ENCODE measurements at regions not wholly inside any gene's neighbourhood (a gene's known extent, or its start where the extent isn't known, plus 50 kb on each side); places are given as distances from the start of the nearest gene placed in this dataset.

DNA sequence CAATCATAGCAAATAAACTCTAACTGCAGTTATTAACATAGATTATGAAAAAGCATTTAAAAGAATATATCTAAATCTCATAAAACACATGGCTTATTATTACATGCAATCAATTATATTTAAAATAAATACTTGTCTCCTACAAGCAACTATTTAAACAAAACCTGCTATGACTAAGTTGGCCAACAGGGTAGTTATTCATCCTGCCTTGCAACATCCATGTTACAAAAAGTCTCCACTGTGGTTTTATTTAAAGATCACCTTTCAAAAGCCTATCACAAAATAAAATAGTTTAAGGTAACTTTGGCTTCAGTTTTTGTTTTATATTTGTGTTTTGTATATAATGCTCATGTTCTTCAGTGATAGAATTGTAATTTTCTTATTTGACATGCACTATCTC, 1127.0 kb upstream of the MAP3K7 start:
- Histone ChIP-seq H3K27ac (no peak overlapping the region), H3K36me3 (no peaks in the 10 kb centered on the region), H3K4me1 (ENCODE audit: control insufficient read depth in 1 of 2, low read depth in 2 of 2) (no peaks in the 10 kb centered on the region), H3K9me3 (no peaks in the 10 kb centered on the region), H3K27me3 (replicated peaks; ENCODE audit: insufficient read depth) (no peaks in the 10 kb centered on the region), H3K4me3 (no peak overlapping the region)
- ATAC-seq (ENCODE audit: insufficient number of reproducible peaks, low FRiP score, low read depth), result no peak
- TF ChIP-seq CTCF (IDR thresholded peaks at IDR 0.05), result no peak
- DNase-seq (ENCODE audit: low spot score), result no peak

GRCh38 chr6:91711518-91711917, 1124.6 kb upstream of the MAP3K7 start:
- no peak for ATAC-seq (ENCODE audit: insufficient number of reproducible peaks, low FRiP score, low read depth)
- no peak for DNase-seq (ENCODE audit: low spot score)
- no peak for TF ChIP-seq CTCF (IDR thresholded peaks at IDR 0.05)

DNA sequence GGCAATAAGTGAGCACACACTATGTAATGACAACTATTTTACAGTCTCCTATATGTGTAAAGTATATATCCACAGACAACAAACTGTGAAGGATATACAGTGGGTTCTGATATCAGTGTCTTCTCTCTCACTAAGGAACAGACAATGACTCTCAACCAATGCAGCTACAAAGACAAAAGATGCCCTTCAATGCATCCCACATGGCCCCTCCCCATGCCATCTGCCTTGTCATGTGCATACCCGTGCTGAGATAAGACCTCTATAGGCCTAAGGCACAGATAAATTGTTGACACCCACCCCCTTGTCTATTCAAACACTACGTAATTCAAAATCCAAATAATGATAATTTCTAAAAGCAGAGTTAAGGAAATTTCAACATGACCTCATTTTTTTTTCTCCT, 1123.5 kb upstream of the MAP3K7 start:
- no peaks in the 10 kb centered on the region for H3K36me3 ChIP-seq
- no peak overlapping the region for H3K27ac ChIP-seq
- no peaks in the 10 kb centered on the region for H3K4me1 ChIP-seq (ENCODE audit: control insufficient read depth in 1 of 2, low read depth in 2 of 2)
- TF ChIP-seq CTCF (IDR thresholded peaks at IDR 0.05), result no peak
- H3K9me3 ChIP-seq, result no peaks in the 10 kb centered on the region
- ATAC-seq (ENCODE audit: insufficient number of reproducible peaks, low FRiP score, low read depth) (no peak), DNase-seq (ENCODE audit: low spot score) (no peak)
- H3K27me3 ChIP-seq (replicated peaks; ENCODE audit: insufficient read depth), result no peaks in the 10 kb centered on the region
- H3K4me3 ChIP-seq, result no peak overlapping the region

More at GRCh38 chr6:91711518-91711917, 1124.6 kb upstream of the MAP3K7 start:
- Histone ChIP-seq H3K36me3 (no peaks in the 10 kb centered on the region), H3K4me3 (no peak overlapping the region), H3K27me3 (replicated peaks; ENCODE audit: insufficient read depth) (no peaks in the 10 kb centered on the region), H3K4me1 (ENCODE audit: control insufficient read depth in 1 of 2, low read depth in 2 of 2) (no peaks in the 10 kb centered on the region), H3K27ac (no peak overlapping the region), H3K9me3 (no peaks in the 10 kb centered on the region)

DNA sequence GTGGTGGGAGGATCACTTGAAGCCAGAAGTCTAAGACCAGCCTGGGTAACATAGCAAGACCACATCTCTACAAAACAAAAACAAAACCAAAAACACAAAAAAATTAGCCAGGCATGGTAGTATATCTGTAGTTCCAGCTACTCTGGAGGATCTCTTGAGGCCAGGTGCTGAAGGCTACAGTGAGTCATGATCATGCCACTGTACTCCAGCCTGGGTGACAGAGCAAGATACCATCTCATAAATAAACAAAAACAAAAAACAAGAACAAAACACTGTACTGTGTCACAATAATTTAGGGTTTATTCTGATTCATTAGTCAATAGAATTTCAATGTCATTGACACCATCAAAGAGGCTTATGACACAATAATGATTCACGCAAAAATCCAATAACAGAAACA, 1121.7 kb upstream of the MAP3K7 start:
- no peak overlapping the region for H3K4me3 ChIP-seq
- no peak for TF ChIP-seq CTCF (IDR thresholded peaks at IDR 0.05)
- no peak overlapping the region for H3K27ac ChIP-seq
- ATAC-seq (ENCODE audit: insufficient number of reproducible peaks, low FRiP score, low read depth) (no peak), DNase-seq (ENCODE audit: low spot score) (no peak)
- H3K27me3 ChIP-seq (replicated peaks; ENCODE audit: insufficient read depth), result no peaks in the 10 kb centered on the region
- no peaks in the 10 kb centered on the region for H3K4me1 ChIP-seq (ENCODE audit: control insufficient read depth in 1 of 2, low read depth in 2 of 2)
- H3K36me3 ChIP-seq, result no peaks in the 10 kb centered on the region
- H3K9me3 ChIP-seq, result no peaks in the 10 kb centered on the region

DNA sequence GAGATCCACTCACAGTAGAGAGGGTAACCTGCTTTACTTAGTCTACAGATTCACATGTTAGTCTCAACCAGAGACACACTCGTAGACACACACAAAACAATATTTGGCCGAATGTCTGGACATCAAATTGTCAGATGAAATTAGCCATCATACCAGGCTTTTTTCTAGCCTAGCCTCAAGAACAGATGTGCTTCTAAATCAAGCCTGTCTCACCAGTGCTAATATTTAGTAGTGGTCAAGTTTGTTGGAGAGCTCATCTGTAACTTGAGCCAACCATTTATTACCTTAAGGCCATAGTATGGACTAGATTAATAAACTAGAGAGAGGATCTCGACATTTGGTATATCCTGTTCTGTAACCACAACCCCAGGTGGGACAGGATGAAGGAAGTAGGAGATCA, 1118.8 kb upstream of the MAP3K7 start:
- Histone ChIP-seq H3K27me3 (replicated peaks; ENCODE audit: insufficient read depth) (no peaks in the 10 kb centered on the region), H3K4me3 (no peak overlapping the region), H3K4me1 (ENCODE audit: control insufficient read depth in 1 of 2, low read depth in 2 of 2) (no peaks in the 10 kb centered on the region), H3K36me3 (no peaks in the 10 kb centered on the region), H3K9me3 (no peaks in the 10 kb centered on the region), H3K27ac (no peak overlapping the region)
- ATAC-seq (ENCODE audit: insufficient number of reproducible peaks, low FRiP score, low read depth) (no peak), DNase-seq (ENCODE audit: low spot score) (no peak)
- TF ChIP-seq CTCF (IDR thresholded peaks at IDR 0.05), result no peak

All from thoracic aorta (tissue), 2 donors.